ENCODE measurements at regions not wholly inside any gene's neighbourhood (a gene's known extent, or its start where the extent isn't known, plus 50 kb on each side); places are given as distances from the start of the nearest gene placed in this dataset.

- TF ChIP-seq CTCF (IDR thresholded peaks at IDR 0.05) = no peak
- no peak for TF ChIP-seq POLR2A (IDR thresholded peaks at IDR 0.05)
Measured at GRCh38 chr2:40935349-40935748, 483.5 kb upstream of the SLC8A1 start.

Measured in uterus (tissue), 2 donors.